ENCODE measurements at regions not wholly inside any gene's neighbourhood (a gene's known extent, or its start where the extent isn't known, plus 50 kb on each side); places are given as distances from the start of the nearest gene placed in this dataset.

- no peak for DNase-seq (ENCODE audit: low read depth in 1 of 2, low spot score in 1 of 2)
Observed at GRCh38 chr7:34269084-34269483, 363.7 kb downstream of the BMPER start.

GRCh38 chr7:34275624-34276023, 370.3 kb downstream of the BMPER start:
- DNase-seq (ENCODE audit: low read depth in 1 of 2, low spot score in 1 of 2) = no peak

DNA sequence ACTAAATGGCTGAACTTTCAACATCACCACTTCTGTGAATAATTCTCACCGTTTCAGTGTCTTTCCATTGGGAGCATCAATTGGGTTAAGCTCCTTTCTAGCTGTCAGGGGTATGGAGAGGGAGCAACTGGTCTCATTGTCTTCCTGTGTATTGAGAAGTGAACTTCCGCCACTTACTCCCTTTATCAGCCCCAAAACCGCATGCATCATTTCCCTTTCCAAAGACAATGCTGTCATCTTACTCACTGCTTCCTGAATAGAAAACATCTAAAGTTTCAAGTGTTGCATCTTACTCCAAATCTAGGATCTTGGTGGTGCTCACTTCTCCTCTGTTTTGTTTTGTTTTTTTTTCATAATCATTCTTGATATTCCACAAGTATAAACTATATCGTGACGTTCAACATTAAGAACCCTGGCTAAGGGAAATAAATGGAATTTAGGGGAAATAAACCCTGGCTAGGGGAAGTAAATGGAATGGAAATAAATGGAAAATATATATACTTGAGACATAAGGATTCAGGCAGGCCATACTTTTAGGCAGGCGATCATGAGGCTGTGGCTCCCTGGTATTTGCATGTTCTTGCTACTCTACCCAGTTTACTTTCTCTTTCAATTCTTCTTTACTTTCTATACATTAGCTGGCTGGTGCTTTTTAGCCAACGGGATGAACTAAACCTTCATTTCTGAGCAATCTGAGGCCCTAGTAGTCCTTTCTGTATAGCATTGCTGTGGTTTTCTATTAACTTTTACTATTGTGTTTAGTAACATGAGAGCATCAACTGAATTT, 371.9 kb downstream of the BMPER start:
- no peak for DNase-seq (ENCODE audit: low read depth in 1 of 2, low spot score in 1 of 2)

GRCh38 chr7:34277803-34278199, 372.5 kb downstream of the BMPER start:
- no peak for DNase-seq (ENCODE audit: low read depth in 1 of 2, low spot score in 1 of 2)

DNA sequence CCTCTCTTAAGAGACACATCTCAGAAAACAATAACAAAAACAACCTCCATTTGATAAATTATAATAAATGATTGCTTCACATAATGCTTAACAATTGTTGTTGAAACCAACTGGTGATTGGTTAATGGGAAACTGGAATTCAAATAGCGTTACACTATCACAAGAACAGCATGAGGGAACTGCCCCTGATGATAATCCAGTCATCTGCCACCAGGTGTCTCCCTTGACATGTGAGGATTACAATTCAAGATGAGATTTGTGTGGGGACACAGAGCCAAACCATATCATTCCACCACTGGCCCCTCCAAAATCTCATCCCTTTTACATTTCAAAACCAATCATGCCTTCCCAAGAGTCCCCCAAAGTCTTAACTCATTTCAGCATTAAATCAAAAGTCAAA, 375.9 kb downstream of the BMPER start:
- DNase-seq (ENCODE audit: low read depth in 1 of 2, low spot score in 1 of 2) = no peak

DNA sequence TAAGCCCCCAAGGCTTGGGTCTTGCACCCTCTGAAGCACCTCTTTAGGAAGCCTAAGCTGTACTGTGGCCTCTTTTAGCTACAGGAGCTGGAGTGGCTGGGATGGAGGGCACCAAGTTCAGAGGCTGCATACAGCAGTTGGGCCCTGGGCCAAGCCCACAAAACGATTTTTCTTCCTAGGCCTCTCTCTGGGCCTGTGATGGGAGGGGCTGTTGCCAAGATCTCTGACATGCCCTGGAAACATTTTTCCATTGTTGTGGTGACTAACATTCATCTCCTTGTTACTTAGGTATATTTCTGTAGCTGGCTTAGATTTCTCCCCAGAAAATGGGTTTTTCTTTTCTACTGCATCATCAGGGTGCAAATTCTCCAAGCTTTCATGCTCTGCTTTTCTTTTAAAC, 375.7 kb upstream of the NPSR1 start:
- DNase-seq (ENCODE audit: low read depth in 1 of 2, low spot score in 1 of 2) = no peak

DNA sequence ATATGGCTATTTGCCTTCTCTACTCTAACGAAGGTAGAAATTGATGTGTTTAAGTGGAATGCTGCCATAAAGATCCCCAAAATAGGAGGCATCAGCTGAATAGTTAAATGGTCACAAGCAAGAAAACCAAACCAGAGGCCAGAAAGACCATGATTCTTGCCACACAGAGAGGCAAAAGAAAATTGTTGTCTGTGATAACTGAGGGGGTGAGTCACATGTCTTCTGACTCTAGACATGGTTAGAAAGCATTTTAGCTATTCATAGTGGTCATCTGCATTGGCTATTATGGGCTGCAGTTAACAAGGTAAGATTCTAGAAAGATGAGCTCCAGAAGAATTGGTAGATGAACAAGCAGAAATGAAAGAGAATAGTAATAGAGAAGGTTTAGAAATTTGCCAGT, 361.4 kb upstream of the NPSR1 start:
- no peak for DNase-seq (ENCODE audit: low read depth in 1 of 2, low spot score in 1 of 2)

DNA sequence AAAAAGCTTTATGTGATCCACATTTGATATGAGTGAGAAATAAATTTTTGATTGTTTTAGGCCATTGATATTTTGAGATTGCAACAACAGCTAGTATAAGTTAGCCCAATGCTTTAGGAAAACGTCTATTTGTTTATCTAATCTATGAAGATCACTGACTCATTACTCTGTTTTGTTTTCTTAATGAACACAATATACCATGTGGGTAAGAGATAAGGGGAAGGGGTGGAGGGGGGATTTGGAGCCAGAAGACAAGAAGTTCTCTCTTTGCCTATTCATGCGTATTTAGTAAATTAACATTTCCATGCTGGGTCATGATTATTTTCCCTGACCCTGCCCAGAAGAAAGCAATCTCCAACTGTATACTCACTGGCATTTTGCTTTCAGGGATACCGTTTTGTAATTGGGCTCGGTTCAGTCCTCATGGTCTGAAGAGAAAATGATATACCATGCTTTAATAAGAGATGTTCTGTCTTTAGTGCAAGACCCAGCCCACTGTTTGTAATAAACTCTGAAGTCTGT, 359.5 kb upstream of the NPSR1 start:
- DNase-seq (ENCODE audit: low read depth in 1 of 2, low spot score in 1 of 2) = no peak

DNA sequence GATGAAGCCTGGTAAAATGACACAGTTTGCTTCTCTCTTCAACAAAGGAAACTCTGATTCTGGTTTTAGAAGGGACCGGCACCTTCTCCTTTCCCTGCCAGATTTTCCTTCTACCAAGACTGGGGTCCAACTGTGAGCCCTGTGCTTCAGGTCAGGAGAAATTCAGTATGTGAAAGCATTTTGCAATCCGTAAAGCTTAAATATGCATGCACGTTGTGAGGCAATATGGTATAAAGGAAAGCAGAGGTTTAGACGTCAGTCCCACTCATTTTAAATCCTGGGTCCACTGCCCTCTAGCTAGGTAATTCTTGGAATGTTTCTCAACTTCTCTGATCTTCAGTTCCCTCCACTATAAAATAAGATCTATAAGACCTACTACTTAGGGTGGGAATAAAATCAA, 359.0 kb upstream of the NPSR1 start:
- DNase-seq (ENCODE audit: low read depth in 1 of 2, low spot score in 1 of 2) = no peak

DNA sequence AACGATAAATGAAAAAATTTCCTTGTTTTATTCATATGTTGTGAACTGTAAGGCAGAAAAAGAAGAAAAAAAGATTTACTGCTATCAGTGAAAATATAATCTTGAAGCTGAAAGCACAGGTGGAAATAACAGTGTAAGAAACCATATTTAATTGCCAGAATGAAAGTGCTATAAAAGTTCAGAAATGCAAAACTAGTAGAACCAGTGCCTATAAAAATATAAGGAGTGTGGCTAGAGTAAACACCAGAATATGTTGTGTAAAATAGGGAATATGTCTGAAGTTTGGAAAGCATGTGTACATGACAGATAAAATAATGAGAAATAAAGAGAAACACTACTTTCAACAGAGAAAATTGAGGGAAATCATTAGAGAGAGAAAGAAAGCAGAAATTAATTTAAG, 350.5 kb upstream of the NPSR1 start:
- no peak for DNase-seq (ENCODE audit: low read depth in 1 of 2, low spot score in 1 of 2)

- no peak for DNase-seq (ENCODE audit: low read depth in 1 of 2, low spot score in 1 of 2)
Observed at GRCh38 chr7:34308595-34308994, 349.4 kb upstream of the NPSR1 start.

GRCh38 chr7:34309116-34309515, 348.9 kb upstream of the NPSR1 start:
- DNase-seq (ENCODE audit: low read depth in 1 of 2, low spot score in 1 of 2) = no peak

- DNase-seq (ENCODE audit: low read depth in 1 of 2, low spot score in 1 of 2) = no peak
Observed at GRCh38 chr7:34309584-34309983, 348.4 kb upstream of the NPSR1 start.

GRCh38 chr7:34311591-34311990, 346.4 kb upstream of the NPSR1 start:
- DNase-seq (ENCODE audit: low read depth in 1 of 2, low spot score in 1 of 2) = no peak

GRCh38 chr7:34312624-34313023, 345.4 kb upstream of the NPSR1 start:
- DNase-seq (ENCODE audit: low read depth in 1 of 2, low spot score in 1 of 2) = no peak

DNA sequence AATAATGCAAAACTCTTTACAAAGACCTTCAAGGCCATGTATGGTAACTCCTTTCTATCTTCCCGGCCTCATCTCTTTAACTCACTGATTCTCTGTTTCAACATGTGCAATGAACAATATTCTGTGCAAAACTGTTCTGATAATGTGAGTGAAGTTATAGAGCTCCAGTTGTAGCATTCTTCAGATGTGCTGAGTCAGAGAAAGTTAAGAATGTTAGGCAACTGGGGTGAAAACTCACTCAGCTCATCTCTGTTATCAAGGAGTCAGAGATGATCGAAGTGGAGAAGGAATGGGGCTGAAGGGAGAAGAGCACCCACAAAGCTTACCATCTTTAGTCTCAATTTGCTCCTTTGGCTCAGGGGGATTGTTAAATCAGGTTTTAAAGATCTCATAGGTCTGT, 344.7 kb upstream of the NPSR1 start:
- DNase-seq (ENCODE audit: low read depth in 1 of 2, low spot score in 1 of 2) = no peak

GRCh38 chr7:34315032-34315431, 343.0 kb upstream of the NPSR1 start:
- DNase-seq (ENCODE audit: low read depth in 1 of 2, low spot score in 1 of 2) = no peak

GRCh38 chr7:34317039-34317438, 341.0 kb upstream of the NPSR1 start:
- no peak for DNase-seq (ENCODE audit: low read depth in 1 of 2, low spot score in 1 of 2)

GRCh38 chr7:34320412-34320811, 337.6 kb upstream of the NPSR1 start:
- DNase-seq (ENCODE audit: low read depth in 1 of 2, low spot score in 1 of 2) = no peak

DNA sequence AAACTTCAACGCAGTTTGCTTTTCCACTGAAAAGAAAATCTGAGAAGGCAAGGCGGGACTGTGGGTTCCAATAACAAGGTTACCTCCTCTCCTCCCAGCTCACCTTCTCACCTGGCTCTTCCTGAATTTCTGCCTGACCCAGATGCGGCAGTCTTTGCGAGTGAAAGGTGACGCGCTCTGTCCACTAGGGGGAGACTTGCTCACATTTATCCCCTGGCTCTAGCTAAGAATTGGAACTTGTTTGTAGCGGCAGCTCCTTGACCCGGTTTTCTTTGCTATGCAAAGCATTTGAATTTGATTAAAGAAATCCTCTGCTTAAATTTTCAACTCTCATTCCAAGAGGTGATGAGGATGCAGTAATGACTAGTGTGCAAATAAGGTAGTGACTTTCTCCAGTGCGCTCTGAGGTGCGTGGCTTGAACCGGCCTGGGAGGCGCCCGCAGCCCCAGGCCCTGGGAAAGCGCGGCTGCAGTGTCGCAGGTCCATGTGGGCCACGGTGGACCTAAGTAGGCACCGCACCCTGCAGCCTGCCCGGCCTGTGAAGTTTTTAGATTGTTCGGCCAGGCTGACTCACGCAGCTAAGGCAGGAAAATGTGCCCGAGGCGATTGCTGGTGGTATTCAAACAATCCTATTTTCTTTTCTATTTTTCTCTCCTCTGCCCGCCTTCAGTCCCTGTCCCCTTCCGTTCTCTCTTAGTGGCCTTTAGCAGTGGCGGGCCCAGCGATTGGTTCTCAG, 336.9 kb upstream of the NPSR1 start:
- peak in 1 of 2 donors; percentile 11 for DNase-seq (ENCODE audit: low read depth in 1 of 2, low spot score in 1 of 2)

DNA sequence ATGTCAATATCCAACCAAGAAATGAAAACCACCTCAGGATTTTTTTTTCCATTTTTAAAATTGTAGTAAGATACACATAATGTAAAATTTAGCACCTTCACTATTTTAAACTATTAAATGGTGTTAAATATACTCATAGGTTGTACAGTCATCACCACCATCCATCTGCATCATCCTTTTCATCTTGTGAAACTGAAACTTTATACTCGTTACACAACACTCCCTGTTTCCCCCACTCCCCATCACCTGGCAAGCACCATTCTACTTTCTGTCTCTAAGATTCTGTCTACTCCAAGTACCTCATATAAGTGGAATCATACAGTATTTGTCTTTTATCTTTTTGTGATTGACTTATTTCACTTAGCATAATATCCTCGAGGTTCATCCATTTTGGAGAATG, 335.2 kb upstream of the NPSR1 start:
- DNase-seq (ENCODE audit: low read depth in 1 of 2, low spot score in 1 of 2) = no peak

DNA sequence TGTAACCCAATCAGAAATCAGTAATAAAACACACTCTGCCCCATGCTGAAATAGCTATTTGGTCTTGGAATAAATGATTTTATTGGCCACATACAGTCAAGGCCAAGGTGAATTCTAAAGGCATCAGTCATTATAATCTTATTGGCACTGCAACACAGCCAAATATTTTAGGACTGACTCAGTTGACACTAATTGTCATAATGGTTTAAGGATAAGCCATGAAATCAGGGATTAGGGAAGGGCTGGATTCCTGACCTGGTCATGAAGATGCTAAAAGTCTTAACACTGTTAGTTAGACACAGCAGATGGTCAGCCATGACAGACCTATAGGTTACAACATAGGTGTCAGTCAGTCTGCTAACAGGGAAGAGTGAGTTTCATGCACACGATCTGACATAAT, 330.3 kb upstream of the NPSR1 start:
- no peak for DNase-seq (ENCODE audit: low read depth in 1 of 2, low spot score in 1 of 2)

- DNase-seq (ENCODE audit: low read depth in 1 of 2, low spot score in 1 of 2) = no peak
Observed at GRCh38 chr7:34330308-34330707, 327.7 kb upstream of the NPSR1 start.
